NB4 (cell line): ENCODE measurements at regions not wholly inside any gene's neighbourhood (a gene's known extent, or its start where the extent isn't known, plus 50 kb on each side); places are given as distances from the start of the nearest gene placed in this dataset.
"Not testable (repeated sequence)": the region's sequence is repeated elsewhere in the genome, so short reads cannot be mapped to it uniquely, and the experiment has no call there.

Experiments
- DNase-seq: peaks from one replicate; pipeline ENCODE4 v3.0.0; 2010; ENCODE audit warnings: low read depth
- H3K4me3 ChIP-seq: one replicate; pipeline ENCODE4 v1.5.1; 2011; ENCODE audit warnings: mild to moderate bottlenecking, low read depth, low read length, moderate library complexity
- CTCF ChIP-seq: IDR thresholded peaks from one replicate; pipeline ENCODE4 v1.5.1; 2012; ENCODE audit warnings: low read depth, low read length
- MYC ChIP-seq: IDR thresholded peaks from 2 replicates; pipeline ENCODE4 v1.6.1; 2011; ENCODE audit warnings: low read depth, low read length
- POLR2A ChIP-seq: IDR thresholded peaks from 2 replicates; pipeline ENCODE4 v1.6.1; 2011; ENCODE audit warnings: mild to moderate bottlenecking; ENCODE audit not compliant: insufficient read length; ENCODE audit errors: extremely low read depth
- TF ChIP-seq, protein P1 (sequence below): IDR thresholded peaks from 2 replicates; pipeline ENCODE4 v1.6.1; 2011; ENCODE audit warnings: low read depth, low read length

DNA sequence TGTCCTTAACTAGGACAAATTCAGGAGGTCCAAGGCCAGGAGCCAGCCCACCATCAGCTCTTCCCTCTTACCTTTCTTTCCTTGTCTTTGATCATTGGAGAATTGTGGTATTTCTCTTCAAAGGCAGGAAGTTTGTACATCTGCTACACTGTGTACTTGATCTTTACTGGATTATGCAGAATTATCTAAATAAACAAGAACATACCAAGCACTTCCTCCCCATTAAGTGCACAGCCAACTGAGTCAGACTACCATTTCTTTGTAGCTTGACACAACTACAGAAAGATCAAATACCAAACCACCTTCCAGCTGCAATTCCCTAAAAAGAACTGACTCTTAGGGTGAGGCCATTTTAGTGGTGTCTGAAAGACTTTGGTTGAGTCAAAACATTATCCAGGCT is 195.1 kb downstream of the HDGFL1 start:
- no peak for DNase-seq
- no peak overlapping the region for H3K4me3 ChIP-seq
- no peak for TF ChIP-seq MYC
- no peak for TF ChIP-seq CTCF
- TF ChIP-seq, protein P1, sequence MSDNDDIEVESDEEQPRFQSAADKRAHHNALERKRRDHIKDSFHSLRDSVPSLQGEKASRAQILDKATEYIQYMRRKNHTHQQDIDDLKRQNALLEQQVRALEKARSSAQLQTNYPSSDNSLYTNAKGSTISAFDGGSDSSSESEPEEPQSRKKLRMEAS = no peak
- TF ChIP-seq POLR2A = no peak

- TF ChIP-seq, protein P1 = no peak
- TF ChIP-seq POLR2A (no peak), CTCF (no peak), MYC (no peak)
- no peak for DNase-seq
- no peak overlapping the region for H3K4me3 ChIP-seq
These were observed 195.6 kb downstream of the HDGFL1 start for GRCh38 chr6:22765015-22765414.

DNA sequence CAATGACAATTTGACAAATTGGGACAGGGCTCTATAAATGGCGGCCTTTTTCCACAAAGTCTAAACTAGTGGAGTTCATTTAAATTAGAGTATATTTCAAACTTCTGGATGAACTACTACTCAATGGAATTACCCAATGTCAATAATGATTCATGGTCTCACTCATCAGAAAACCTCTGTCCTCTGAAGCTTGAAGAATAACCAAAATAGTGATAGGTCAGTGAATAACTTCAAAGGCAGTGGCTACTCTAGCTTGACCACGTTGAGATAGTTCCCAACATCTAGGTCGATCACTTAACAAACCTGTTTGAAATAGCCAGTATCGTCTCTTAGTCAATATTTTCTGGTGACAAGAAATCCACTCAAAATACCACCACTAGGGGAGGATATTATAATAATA is 197.6 kb downstream of the HDGFL1 start:
- DNase-seq = no peak
- no peak overlapping the region for H3K4me3 ChIP-seq
- TF ChIP-seq POLR2A = no peak
- no peak for TF ChIP-seq MYC
- TF ChIP-seq, protein P1 = no peak
- TF ChIP-seq CTCF = no peak

DNA sequence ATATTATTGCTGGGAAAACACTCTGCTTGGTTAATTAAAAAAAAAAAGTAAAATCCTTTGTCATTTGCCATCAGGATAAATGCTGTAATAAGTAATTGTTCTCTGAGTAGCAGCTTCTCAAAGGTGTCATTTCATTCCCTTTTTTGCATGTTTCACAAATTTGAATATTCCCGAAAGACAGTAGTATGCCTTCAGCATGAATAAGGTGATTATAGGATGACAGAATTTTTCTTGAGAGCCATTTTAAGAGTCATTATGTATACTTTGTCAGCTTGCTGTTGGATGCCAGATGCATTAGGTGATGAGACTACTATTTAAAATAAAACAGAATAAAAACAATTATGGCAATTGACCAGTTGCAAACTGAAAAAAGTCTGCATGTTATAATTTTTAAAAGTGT is 200.7 kb downstream of the HDGFL1 start:
- no peak for DNase-seq
- TF ChIP-seq CTCF (no peak), MYC (no peak), POLR2A (no peak)
- TF ChIP-seq, protein P1 = no peak

GRCh38 chr6:22774129-22774528 is 204.8 kb downstream of the HDGFL1 start:
- TF ChIP-seq POLR2A (no peak), CTCF (no peak), MYC (no peak)
- TF ChIP-seq, protein P1 = no peak
- no peak for DNase-seq
- H3K4me3 ChIP-seq = no peak overlapping the region

More for the DNA sequence above, 200.7 kb downstream of the HDGFL1 start:
- H3K4me3 ChIP-seq = no peak overlapping the region

GRCh38 chr6:22778438-22778837 is 209.1 kb downstream of the HDGFL1 start:
- not testable (repeated sequence) for DNase-seq, H3K4me3 ChIP-seq
